ENCODE measurements at regions not wholly inside any gene's neighbourhood (a gene's known extent, or its start where the extent isn't known, plus 50 kb on each side); places are given as distances from the start of the nearest gene placed in this dataset.

DNA sequence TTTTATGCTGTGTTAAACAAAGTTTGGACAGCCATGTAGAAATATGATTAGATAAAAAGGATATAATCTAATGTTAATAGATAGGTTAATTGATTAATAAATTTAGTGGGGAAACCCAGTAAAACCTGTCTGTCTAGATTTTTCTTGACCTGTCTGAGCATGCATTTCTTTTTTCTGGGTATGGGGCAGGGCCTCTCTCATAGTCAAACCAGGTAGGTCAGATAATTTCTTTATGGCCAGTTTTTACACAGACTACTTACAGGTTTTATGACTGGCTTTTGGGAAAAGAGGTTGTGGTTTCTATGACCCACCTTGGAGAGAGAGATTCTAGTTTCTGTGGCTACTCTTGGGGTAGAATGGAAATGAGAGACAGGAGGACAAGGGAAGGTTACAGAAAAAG is 135.6 kb upstream of the EPHA5 start:
- H3K36me3 Mint-ChIP-seq: no peaks in the 10 kb centered on the region
- no peaks in the 10 kb centered on the region for H3K4me1 Mint-ChIP-seq
- DNase-seq: no peak
- H3K4me3 Mint-ChIP-seq: no peak overlapping the region
- no peak overlapping the region for H3K27ac Mint-ChIP-seq
- POLR2A ChIA-PET: no interaction called here
- H3K9me3 Mint-ChIP-seq: peaks cover 0 to 21% (median 7%) of the 10 kb centered on the region in 9 donors
- no peak for ATAC-seq
- no peaks in the 10 kb centered on the region for H3K27me3 Mint-ChIP-seq

DNA sequence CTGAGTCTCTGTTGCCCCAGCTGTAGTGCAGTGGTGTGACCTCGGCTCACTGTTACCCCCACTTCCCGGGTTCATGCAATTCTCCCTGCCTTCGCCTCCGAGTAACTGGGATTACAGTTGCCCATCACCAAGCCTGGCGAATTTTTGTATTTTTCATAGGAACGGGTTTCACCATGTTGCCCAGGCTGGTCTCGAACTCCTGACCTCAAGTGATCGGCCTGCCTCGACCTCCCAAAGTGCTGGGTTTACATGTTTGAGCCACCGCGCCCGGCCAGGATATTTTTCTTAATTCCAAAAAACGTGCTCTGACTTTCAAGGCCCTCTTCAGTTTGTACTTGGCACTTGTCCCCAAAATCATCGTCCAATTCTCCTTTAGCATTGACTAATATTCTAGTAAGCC is 129.2 kb upstream of the EPHA5 start:
- Mint-ChIP-seq H3K4me1 (no peaks in the 10 kb centered on the region), H3K27ac (no peak overlapping the region)

DNA sequence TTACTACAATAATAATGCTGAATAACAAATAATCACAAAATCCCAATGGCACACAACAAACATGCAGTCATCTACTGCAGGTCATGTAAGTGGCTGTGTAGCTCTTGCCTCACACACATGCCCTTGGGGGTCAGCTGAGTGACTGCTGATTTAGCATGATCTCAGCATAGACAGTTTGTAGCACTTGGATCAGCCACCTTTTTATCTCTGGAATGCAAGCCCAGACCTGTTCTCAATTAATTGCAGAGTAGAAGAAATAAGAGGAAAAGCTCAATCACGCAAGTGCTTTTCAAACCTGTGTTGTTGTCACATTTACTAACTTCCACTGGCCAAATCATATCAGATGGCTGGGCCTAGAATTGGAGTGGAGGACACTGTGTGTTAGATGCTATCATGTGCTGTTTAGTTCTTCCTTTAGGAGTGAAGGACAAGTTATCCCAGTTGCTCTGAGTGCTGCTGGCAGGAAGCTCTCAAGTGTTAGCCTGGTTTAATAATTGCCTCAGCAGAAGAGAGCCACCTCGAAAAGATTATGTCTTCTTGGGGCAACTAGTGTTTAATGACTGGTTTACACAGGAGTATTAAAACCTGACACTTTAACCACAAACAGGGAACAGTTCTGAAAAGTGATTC is 128.3 kb upstream of the EPHA5 start:
- DNase-seq (no peak), ATAC-seq (no peak)
- H3K36me3 Mint-ChIP-seq: no peaks in the 10 kb centered on the region
- H3K4me3 Mint-ChIP-seq: no peak overlapping the region
- H3K9me3 Mint-ChIP-seq: peaks cover 0 to 15% (median 7%) of the 10 kb centered on the region in 9 donors
- no peaks in the 10 kb centered on the region for H3K4me1 Mint-ChIP-seq
- POLR2A ChIA-PET: no interaction called here
- no peak overlapping the region for H3K27ac Mint-ChIP-seq
- no peaks in the 10 kb centered on the region for H3K27me3 Mint-ChIP-seq

More for the DNA sequence above, 129.2 kb upstream of the EPHA5 start:
- no peak for ATAC-seq
- no peaks in the 10 kb centered on the region for H3K36me3 Mint-ChIP-seq
- DNase-seq: no peak
- POLR2A ChIA-PET: no interaction called here
- no peak overlapping the region for H3K4me3 Mint-ChIP-seq
- H3K9me3 Mint-ChIP-seq: peaks cover 0 to 12% (median 4%) of the 10 kb centered on the region in 9 donors
- H3K27me3 Mint-ChIP-seq: no peaks in the 10 kb centered on the region

DNA sequence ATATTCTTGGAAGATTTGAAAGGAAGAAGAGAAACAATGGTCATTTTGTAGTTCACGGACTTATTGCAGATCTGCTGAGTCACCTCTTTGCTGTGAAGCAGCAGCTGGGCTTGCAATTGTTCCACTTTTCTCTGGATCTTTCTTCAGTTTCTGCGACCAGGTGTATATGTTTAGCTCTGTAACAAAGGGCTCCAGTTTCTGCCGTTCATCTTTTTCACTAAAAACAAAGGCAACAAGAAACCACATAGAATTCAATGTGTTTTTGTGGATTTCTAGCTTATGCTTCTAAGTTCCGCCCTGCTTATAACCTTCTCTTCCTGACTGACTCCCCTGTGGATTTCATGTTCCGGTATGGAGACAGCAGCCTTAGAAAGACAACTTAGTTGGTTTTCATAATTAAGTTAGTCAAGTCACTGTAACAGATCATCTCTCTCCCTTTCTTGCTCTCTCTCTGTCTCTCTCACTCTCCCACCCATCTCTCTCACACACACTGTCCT is 121.6 kb upstream of the EPHA5 start:
- no peak for ATAC-seq
- H3K27me3 Mint-ChIP-seq: no peaks in the 10 kb centered on the region
- no peak overlapping the region for H3K27ac Mint-ChIP-seq
- no peaks in the 10 kb centered on the region for H3K36me3 Mint-ChIP-seq
- H3K4me3 Mint-ChIP-seq: no peak overlapping the region
- H3K9me3 Mint-ChIP-seq: peaks cover 0 to 12% (median 7%) of the 10 kb centered on the region in 9 donors
- POLR2A ChIA-PET: no interaction called here
- no peak for DNase-seq
- H3K4me1 Mint-ChIP-seq: no peaks in the 10 kb centered on the region

DNA sequence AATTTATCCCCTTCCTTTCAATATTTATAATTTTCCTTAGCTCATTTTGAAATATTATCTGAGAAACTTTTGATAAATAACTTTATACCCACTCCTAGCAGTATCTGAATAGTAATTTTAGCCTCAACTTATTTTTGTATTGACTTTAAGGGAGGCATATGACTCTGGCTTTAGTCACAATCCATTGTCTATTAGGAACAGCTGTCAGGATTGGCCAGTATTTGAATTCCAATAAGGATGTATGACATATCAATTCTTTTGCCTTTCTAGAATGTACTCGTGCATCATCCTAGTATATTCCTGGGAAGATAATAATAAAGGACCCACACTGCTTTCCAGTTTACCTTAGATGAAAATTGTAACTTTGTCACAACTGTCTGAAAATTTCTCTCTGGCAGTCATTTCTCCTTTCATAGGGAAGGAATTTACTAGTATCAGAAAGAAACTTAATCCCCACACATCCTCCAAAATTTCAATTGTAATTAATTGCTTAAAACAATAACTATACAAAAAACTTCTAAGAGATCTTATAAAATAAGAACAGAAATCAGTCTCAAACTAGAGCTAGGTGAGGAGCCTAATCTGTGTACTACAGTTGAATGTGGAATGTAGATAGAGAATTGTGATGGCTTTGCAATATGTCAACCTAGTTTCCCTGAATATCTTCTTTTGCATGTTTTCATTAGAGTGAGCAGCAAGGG is 121.0 kb upstream of the EPHA5 start:
- H3K27ac Mint-ChIP-seq: no peak overlapping the region
- no peaks in the 10 kb centered on the region for H3K4me1 Mint-ChIP-seq
- POLR2A ChIA-PET: no interaction called here
- no peaks in the 10 kb centered on the region for H3K27me3 Mint-ChIP-seq
- H3K9me3 Mint-ChIP-seq: peaks cover 0 to 12% (median 7%) of the 10 kb centered on the region in 9 donors
- no peak overlapping the region for H3K4me3 Mint-ChIP-seq
- no peaks in the 10 kb centered on the region for H3K36me3 Mint-ChIP-seq
- ATAC-seq (no peak), DNase-seq (no peak)

DNA sequence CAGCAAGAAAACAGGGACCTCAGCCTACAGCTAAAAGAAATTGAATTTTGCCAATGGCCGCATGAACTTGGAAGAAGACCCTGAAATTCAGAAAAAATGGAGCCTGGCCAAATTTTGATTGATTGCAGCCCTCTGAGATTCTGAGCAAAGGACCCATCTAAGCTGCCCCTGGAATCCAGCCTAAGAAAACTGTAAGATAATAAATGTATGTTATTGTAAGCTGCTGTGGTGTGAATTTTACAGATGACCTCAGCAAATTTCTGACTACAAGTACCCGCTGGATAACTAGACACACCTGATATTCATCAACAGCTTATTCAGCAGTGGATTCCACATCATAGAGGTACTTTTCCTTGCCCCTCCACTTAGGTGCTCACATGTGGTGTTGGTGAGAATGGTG is 119.5 kb upstream of the EPHA5 start:
- Mint-ChIP-seq H3K9me3 (peaks cover 0 to 9% (median 2%) of the 10 kb centered on the region in 9 donors), H3K27me3 (no peaks in the 10 kb centered on the region), H3K36me3 (no peaks in the 10 kb centered on the region), H3K4me1 (no peaks in the 10 kb centered on the region), H3K27ac (no peak overlapping the region), H3K4me3 (no peak overlapping the region)
- POLR2A ChIA-PET: no interaction called here
- ATAC-seq: no peak
- no peak for DNase-seq

DNA sequence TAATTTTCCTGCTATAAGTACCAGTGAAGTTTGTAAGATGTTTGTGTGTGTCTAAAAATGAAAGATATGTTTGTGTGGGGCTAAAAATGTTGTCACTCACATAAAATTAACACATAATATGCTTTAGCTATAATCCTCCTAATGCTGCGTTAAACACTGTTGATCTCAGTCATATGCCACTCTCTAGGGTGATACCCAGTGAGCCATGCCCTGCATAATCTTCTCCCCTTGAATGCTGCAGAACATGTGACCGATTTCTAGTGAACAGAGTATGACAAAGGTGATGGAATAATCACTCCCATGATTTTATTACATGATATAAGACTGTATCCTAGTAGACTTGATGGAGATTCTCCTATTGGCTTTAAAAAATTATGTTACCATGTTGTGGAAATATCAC is 119.1 kb upstream of the EPHA5 start:
- Mint-ChIP-seq H3K4me3 (no peak overlapping the region), H3K9me3 (peaks cover 0 to 11% (median 2%) of the 10 kb centered on the region in 9 donors), H3K27me3 (no peaks in the 10 kb centered on the region), H3K27ac (no peak overlapping the region), H3K4me1 (no peaks in the 10 kb centered on the region), H3K36me3 (no peaks in the 10 kb centered on the region)
- POLR2A ChIA-PET: no interaction called here
- ATAC-seq (no peak), DNase-seq (no peak)

DNA sequence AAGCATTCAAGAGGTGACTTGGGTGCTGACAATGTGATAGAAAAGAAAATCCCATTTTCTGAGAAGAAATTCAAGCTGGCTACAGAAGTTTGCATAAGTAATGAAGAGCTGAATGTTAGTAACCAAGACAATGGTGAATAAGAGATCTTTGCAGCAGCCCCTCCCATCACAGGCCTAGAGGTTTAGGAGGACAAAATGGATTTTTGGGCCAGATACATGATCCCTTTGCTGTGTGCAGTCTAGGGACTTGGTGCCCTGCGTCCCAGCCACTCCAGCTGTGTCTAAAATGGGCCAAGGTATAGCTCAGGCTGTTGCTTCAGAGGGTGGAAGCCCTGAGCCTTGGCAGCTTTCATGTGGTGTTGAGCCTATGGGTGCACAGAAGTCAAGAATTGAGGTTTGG is 107.0 kb upstream of the EPHA5 start:
- ATAC-seq: no peak
- H3K27me3 Mint-ChIP-seq: no peaks in the 10 kb centered on the region
- H3K4me1 Mint-ChIP-seq: no peaks in the 10 kb centered on the region
- POLR2A ChIA-PET: no interaction called here
- no peak overlapping the region for H3K4me3 Mint-ChIP-seq
- H3K27ac Mint-ChIP-seq: no peak overlapping the region
- DNase-seq: no peak
- H3K36me3 Mint-ChIP-seq: peaks cover 0 to 16% (median 3%) of the 10 kb centered on the region in 3 donors
- H3K9me3 Mint-ChIP-seq: peaks cover 0 to 39% (median 16%) of the 10 kb centered on the region in 9 donors

DNA sequence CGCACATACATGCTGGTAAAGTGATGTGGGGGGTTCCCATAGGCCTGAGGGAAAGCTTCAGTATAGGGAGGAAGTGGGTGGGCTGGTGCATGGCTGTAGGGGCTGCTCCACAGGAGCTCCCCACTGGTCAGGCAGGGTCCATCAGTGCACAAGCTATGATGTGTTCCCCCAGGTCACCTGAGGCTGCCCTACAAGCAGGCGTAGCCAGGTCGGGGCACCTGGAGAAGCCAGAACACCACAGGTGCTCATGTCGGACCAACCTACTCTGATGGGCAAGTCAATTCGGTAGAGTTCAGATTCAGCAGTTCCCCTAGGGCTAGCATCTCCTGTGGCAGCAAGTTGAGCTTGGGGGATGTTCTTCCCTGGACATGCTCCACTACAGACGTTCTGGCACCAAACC is 103.3 kb upstream of the EPHA5 start:
- Mint-ChIP-seq H3K27ac (no peak overlapping the region), H3K4me3 (no peak overlapping the region), H3K9me3 (peaks cover 0 to 58% (median 23%) of the 10 kb centered on the region in 9 donors), H3K4me1 (no peaks in the 10 kb centered on the region), H3K36me3 (peaks cover 0 to 20% (median 3%) of the 10 kb centered on the region in 3 donors), H3K27me3 (no peaks in the 10 kb centered on the region)
- DNase-seq: no peak
- ATAC-seq: no peak
- POLR2A ChIA-PET: no interaction called here

DNA sequence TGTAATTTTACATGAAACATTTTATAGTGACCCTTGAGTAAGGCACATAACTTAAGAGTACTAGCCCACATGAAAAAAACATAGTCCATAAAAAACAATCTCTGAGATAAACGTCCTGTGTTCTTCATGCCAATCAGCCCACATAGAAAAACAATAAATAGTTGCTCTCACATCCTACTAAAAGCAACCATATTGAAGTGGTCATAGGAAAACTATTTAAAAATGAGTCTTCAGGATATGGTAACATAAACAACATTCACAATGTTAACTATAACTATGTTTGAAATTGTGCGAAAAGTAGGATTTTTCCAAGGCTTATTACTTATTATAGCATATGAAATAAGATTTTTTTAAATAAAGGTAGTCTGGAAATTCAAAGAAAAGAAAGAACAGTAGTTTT is 77.1 kb upstream of the EPHA5 start:
- Mint-ChIP-seq H3K27me3 (no peaks in the 10 kb centered on the region), H3K4me1 (no peaks in the 10 kb centered on the region), H3K9me3 (peaks cover 0 to 3% (median 0%) of the 10 kb centered on the region in 9 donors), H3K27ac (no peak overlapping the region), H3K4me3 (no peak overlapping the region), H3K36me3 (no peaks in the 10 kb centered on the region)
- DNase-seq (no peak), ATAC-seq (no peak)
- POLR2A ChIA-PET: no interaction called here

DNA sequence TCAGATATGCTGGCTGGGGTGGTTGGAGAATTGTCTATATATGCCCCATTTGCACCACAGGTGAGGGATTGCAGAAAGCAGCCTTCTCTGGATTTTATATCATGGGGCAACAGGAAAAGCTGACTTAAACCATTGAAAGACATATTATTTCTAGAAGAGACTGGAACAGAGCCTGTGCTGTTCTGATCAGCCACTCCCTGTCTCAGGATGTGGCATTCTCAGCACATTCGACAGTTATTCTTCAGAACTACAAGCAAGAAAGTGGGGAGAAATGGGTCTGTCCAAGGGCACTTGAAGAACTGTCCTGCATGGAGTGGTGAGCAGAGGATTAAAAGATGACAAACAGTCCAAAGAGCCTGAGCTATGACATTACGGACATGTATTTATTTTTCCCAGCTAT is 67.8 kb upstream of the EPHA5 start:
- no peak overlapping the region for H3K4me3 Mint-ChIP-seq
- H3K9me3 Mint-ChIP-seq: peaks cover 0 to 12% (median 2%) of the 10 kb centered on the region in 9 donors
- H3K27me3 Mint-ChIP-seq: no peaks in the 10 kb centered on the region
- DNase-seq (no peak), ATAC-seq (no peak)
- H3K27ac Mint-ChIP-seq: no peak overlapping the region
- no peaks in the 10 kb centered on the region for H3K36me3 Mint-ChIP-seq
- POLR2A ChIA-PET: no interaction called here
- H3K4me1 Mint-ChIP-seq: no peaks in the 10 kb centered on the region

DNA sequence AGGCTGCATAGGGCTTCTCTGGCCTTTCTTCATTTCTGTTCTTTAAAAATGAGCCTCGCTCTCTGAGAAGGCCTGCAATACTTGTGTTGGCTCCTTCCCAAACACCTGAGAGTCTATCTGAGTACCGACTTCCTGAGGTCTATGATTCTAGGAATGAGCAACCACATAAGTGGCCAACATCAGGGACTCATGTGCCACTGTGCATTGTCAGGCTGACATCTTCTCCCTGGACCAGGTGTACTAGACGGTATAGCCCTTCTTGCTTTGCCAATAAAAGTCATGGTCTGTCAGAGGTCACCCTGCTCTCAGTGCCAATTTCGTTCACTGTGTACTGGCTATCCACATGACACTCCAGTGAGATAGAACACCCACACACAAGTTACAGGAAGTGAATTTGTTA is 67.4 kb upstream of the EPHA5 start:
- Mint-ChIP-seq H3K27ac (no peak overlapping the region), H3K36me3 (no peaks in the 10 kb centered on the region), H3K9me3 (peaks cover 0 to 12% (median 4%) of the 10 kb centered on the region in 9 donors), H3K4me1 (no peaks in the 10 kb centered on the region), H3K4me3 (no peak overlapping the region), H3K27me3 (no peaks in the 10 kb centered on the region)
- DNase-seq (no peak), ATAC-seq (no peak)
- POLR2A ChIA-PET: no interaction called here

DNA sequence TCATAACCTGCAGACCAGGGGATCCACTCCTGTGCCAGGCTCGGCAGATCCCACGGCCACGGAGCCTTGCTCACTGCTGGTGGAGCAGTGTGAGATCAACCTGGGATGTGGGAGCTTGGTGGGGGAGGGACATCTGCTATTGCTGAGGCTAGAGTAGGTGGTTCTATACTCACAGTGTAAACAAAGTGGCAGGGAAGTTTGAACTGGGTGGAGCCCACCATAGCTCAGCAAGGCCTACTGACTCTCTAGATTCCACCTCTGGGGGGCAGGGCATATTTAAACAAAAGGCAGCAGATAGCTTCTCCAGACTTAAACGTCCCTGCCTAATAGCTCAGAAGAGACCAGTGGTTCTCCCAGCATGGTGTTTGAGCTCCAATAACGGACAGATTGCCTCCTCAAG is 54.7 kb upstream of the EPHA5 start:
- no peak for DNase-seq
- Mint-ChIP-seq H3K27me3 (no peaks in the 10 kb centered on the region), H3K9me3 (peaks cover 2 to 38% (median 11%) of the 10 kb centered on the region in 9 donors), H3K4me3 (no peak overlapping the region), H3K4me1 (no peaks in the 10 kb centered on the region), H3K27ac (no peak overlapping the region), H3K36me3 (no peaks in the 10 kb centered on the region)
- ATAC-seq: no peak
- POLR2A ChIA-PET: no interaction called here

Measured in naive thymus-derived CD8-positive, alpha-beta T cell (primary cell).